ENCODE measurements at regions not wholly inside any gene's neighbourhood (a gene's known extent, or its start where the extent isn't known, plus 50 kb on each side); places are given as distances from the start of the nearest gene placed in this dataset.

GRCh38 chr3:132790806-132791205, 68.6 kb upstream of the NPHP3 start:
- TF ChIP-seq YY1 (IDR thresholded peaks at IDR 0.05; ENCODE audit: insufficient read depth, insufficient read length) (no peak), ZNF274 (IDR thresholded peaks at IDR 0.05; ENCODE audit: low read depth, low read length) (no peak), SUZ12 (IDR thresholded peaks at IDR 0.05; ENCODE audit: extremely low read depth, insufficient read depth, insufficient read length) (no peak)

Measured in NT2/D1 (cell line).